ENCODE measurements at regions not wholly inside any gene's neighbourhood (a gene's known extent, or its start where the extent isn't known, plus 50 kb on each side); places are given as distances from the start of the nearest gene placed in this dataset.

DNA sequence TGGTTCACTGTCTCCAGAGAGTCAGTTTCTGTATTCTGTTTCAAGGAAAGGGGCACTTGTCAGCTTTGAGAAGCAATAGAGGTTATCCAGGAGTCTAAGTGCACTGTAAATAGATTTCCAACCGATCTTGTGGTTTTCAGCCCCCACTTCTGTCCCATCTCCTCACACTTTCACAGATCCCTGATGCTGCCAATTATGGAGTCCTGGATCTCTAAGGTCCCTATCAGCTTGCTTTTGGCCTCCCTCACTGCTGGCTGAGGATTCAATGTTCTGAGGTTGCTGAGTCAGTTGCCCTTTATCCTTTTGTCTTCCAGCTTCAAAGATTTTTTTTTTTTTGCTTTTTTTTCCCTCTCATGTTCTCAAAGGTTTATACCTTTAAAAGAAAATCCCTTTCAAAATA lies 98.4 kb downstream of the DIRAS3 start:
- Histone ChIP-seq H3K4me3 (replicated peaks in 1 of 3; ENCODE audit: low read depth in 2 of 3, low read length in 3 of 3) (no peak overlapping the region), H3K36me3 (replicated peaks in 1 of 2; ENCODE audit: control insufficient read depth in 1 of 2, insufficient read depth in 2 of 2, low read length in 2 of 2) (no peaks in the 10 kb centered on the region), H3K79me2 (ENCODE audit: insufficient read depth, low read length) (no peaks in the 10 kb centered on the region), H3K4me1 (ENCODE audit: control insufficient read depth in 1 of 2, insufficient read depth in 2 of 2, low read length in 2 of 2) (no peaks in the 10 kb centered on the region), H3K9ac (ENCODE audit: insufficient read depth, low read length, poor library complexity, severe bottlenecking) (no peak overlapping the region), H3K27ac (ENCODE audit: low read depth in 1 of 2, low read length in 2 of 2) (no peak overlapping the region), H3K4me2 (replicated peaks; ENCODE audit: extremely low read depth, low read length, poor library complexity, severe bottlenecking) (no peak overlapping the region), H4K20me1 (ENCODE audit: insufficient read depth, low read length) (no peaks in the 10 kb centered on the region), H3K27me3 (ENCODE audit: control insufficient read depth in 2 of 2, insufficient read depth in 2 of 2, low read length in 2 of 2) (no peaks in the 10 kb centered on the region), H2AFZ (ENCODE audit: insufficient read depth, low read depth, low read length, poor library complexity, severe bottlenecking) (no peak overlapping the region), H3K9me3 (replicated peaks in 1 of 2; ENCODE audit: control insufficient read depth in 1 of 2, insufficient read depth in 1 of 2, low read length in 2 of 2) (no peaks in the 10 kb centered on the region)
- Mint-ChIP-seq H3K27me3 (ENCODE audit: low read depth in 3 of 3) (peaks cover 0 to 3% (median 0%) of the 10 kb centered on the region in 3 donors), H3K36me3 (no peaks in the 10 kb centered on the region), H3K4me3 (no peak overlapping the region), H3K4me1 (no peaks in the 10 kb centered on the region), H3K27ac (no peak overlapping the region), H3K9me3 (peaks cover under 1 to 3% (median 3%) of the 10 kb centered on the region in 7 donors)
- WGBS (ENCODE audit: insufficient coverage): no CpG with 5 or more reads among the region's 1 CpG
- no peak for DNase-seq
- TF ChIP-seq, protein P1, sequence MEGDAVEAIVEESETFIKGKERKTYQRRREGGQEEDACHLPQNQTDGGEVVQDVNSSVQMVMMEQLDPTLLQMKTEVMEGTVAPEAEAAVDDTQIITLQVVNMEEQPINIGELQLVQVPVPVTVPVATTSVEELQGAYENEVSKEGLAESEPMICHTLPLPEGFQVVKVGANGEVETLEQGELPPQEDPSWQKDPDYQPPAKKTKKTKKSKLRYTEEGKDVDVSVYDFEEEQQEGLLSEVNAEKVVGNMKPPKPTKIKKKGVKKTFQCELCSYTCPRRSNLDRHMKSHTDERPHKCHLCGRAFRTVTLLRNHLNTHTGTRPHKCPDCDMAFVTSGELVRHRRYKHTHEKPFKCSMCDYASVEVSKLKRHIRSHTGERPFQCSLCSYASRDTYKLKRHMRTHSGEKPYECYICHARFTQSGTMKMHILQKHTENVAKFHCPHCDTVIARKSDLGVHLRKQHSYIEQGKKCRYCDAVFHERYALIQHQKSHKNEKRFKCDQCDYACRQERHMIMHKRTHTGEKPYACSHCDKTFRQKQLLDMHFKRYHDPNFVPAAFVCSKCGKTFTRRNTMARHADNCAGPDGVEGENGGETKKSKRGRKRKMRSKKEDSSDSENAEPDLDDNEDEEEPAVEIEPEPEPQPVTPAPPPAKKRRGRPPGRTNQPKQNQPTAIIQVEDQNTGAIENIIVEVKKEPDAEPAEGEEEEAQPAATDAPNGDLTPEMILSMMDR (IDR thresholded peaks at IDR 0.05): no peak
- intact Hi-C loops (cut with micrococcal nuclease): no loop called here

DNA sequence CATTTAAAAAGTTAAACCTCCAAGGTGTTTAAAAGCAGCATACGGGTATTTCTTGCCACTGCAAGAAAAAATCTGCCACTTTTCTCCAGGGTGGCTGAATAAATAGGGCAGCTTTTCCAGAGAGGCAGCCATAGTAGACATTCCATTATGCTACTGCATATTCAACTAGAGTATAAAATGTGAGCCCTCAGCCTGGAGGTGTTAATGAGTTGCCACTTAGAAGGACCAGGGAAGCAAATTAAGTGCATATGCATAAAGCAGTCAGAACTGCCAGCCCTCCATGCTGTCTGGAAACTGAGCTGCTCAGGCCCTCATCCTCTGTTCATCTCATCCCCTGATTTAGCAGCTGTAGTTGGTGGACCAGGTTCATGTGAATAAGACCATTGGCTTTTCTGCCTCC lies 99.4 kb downstream of the DIRAS3 start:
- no peak for DNase-seq
- Histone ChIP-seq H3K79me2 (ENCODE audit: insufficient read depth, low read length) (no peaks in the 10 kb centered on the region), H3K9ac (ENCODE audit: insufficient read depth, low read length, poor library complexity, severe bottlenecking) (no peak overlapping the region), H2AFZ (ENCODE audit: insufficient read depth, low read depth, low read length, poor library complexity, severe bottlenecking) (no peak overlapping the region), H3K27ac (ENCODE audit: low read depth in 1 of 2, low read length in 2 of 2) (no peak overlapping the region), H3K4me2 (replicated peaks; ENCODE audit: extremely low read depth, low read length, poor library complexity, severe bottlenecking) (no peak overlapping the region), H3K27me3 (ENCODE audit: control insufficient read depth in 2 of 2, insufficient read depth in 2 of 2, low read length in 2 of 2) (no peaks in the 10 kb centered on the region), H3K4me3 (replicated peaks in 1 of 3; ENCODE audit: low read depth in 2 of 3, low read length in 3 of 3) (no peak overlapping the region), H3K4me1 (ENCODE audit: control insufficient read depth in 1 of 2, insufficient read depth in 2 of 2, low read length in 2 of 2) (no peaks in the 10 kb centered on the region), H4K20me1 (ENCODE audit: insufficient read depth, low read length) (no peaks in the 10 kb centered on the region), H3K36me3 (replicated peaks in 1 of 2; ENCODE audit: control insufficient read depth in 1 of 2, insufficient read depth in 2 of 2, low read length in 2 of 2) (no peaks in the 10 kb centered on the region), H3K9me3 (replicated peaks in 1 of 2; ENCODE audit: control insufficient read depth in 1 of 2, insufficient read depth in 1 of 2, low read length in 2 of 2) (no peaks in the 10 kb centered on the region)
- Mint-ChIP-seq H3K4me1 (no peaks in the 10 kb centered on the region), H3K36me3 (no peaks in the 10 kb centered on the region), H3K9me3 (peaks cover 2 to 3% (median 3%) of the 10 kb centered on the region in 7 donors), H3K27ac (no peak overlapping the region), H3K27me3 (ENCODE audit: low read depth in 3 of 3) (peaks cover 0 to 3% (median 0%) of the 10 kb centered on the region in 3 donors), H3K4me3 (no peak overlapping the region)
- TF ChIP-seq, protein P1 (IDR thresholded peaks at IDR 0.05): no peak
- no CpG with 5 or more reads among the region's 1 CpG for WGBS (ENCODE audit: insufficient coverage)
- intact Hi-C loops (cut with micrococcal nuclease): no loop called here

Data from CD14-positive monocyte (primary cell).